Astrocyte of the spinal cord (primary cell): ENCODE measurements at regions not wholly inside any gene's neighbourhood (a gene's known extent, or its start where the extent isn't known, plus 50 kb on each side); places are given as distances from the start of the nearest gene placed in this dataset.

ENCODE experiments used
- DNase-seq: peaks from one replicate; pipeline ENCODE4 v3.0.0; 2011; ENCODE audit warnings: low read depth, low spot score
- H3K4me3 ChIP-seq: 2 replicates; pipeline ENCODE4 v1.5.1; 2011; ENCODE audit warnings: low read depth, mild to moderate bottlenecking, low read length, moderate library complexity
- CTCF ChIP-seq: IDR thresholded peaks from 2 replicates; pipeline ENCODE4 v1.5.1; 2012; ENCODE audit warnings: low read depth, mild to moderate bottlenecking, low read length, inconsistent platforms
- in situ Hi-C: cut with HindIII; loops from 2 replicates; pipeline ENCODE4 v1.10.0; 2017; ENCODE audit warnings: low sequenced_read_pairs

- DNase-seq: no peak
- TF ChIP-seq CTCF: no peak
- no peak overlapping the region for H3K4me3 ChIP-seq
- in situ Hi-C loops: no loop called here
Measured at GRCh38 chr11:91860661-91861060, 364.0 kb upstream of the FAT3 start.

GRCh38 chr11:91859666-91860065 is 365.0 kb upstream of the FAT3 start:
- H3K4me3 ChIP-seq: no peak overlapping the region
- no peak for TF ChIP-seq CTCF
- DNase-seq: no peak
- in situ Hi-C loops: no loop called here

- no peak for TF ChIP-seq CTCF
- no peak overlapping the region for H3K4me3 ChIP-seq
- in situ Hi-C loops: no loop called here
- no peak for DNase-seq
Measured at GRCh38 chr11:91857179-91857578, 367.4 kb upstream of the FAT3 start.

GRCh38 chr11:91854780-91855179 is 369.8 kb upstream of the FAT3 start:
- TF ChIP-seq CTCF: no peak
- no peak for DNase-seq
- in situ Hi-C loops: no loop called here
- no peak overlapping the region for H3K4me3 ChIP-seq

- no peak for TF ChIP-seq CTCF
- in situ Hi-C loops: no loop called here
- H3K4me3 ChIP-seq: no peak overlapping the region
- no peak for DNase-seq
Measured at GRCh38 chr11:91854171-91854570, 370.4 kb upstream of the FAT3 start.

GRCh38 chr11:91851908-91852307 is 372.7 kb upstream of the FAT3 start:
- in situ Hi-C loops: no loop called here
- DNase-seq: no peak
- no peak for TF ChIP-seq CTCF
- H3K4me3 ChIP-seq: no peak overlapping the region
